ENCODE measurements at regions not wholly inside any gene's neighbourhood (a gene's known extent, or its start where the extent isn't known, plus 50 kb on each side); places are given as distances from the start of the nearest gene placed in this dataset.

DNA sequence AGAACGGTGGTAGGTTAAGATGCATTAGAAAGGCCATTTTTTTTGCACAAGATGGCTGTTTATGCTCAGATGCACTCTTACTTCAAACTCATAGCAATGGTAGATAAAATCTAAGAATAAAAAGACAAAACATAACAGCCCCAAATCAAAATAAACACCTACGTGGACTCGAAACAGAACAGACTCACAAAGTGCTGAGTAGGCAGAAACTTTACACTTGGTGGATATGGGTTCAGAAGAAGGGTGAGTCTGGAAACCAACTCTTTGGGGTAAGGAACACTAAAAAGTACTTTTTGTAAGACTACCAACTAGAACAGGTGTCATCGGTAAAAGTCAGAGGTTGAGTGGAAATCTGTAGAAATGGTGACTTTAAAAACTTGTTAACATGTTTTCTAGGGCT, 468.2 kb downstream of the OTOL1 start:
- TF ChIP-seq TCF12 (IDR thresholded peaks at IDR 0.05; ENCODE audit: low read depth) (no peak), CEBPB (IDR thresholded peaks at IDR 0.05) (no peak), TAF1 (IDR thresholded peaks at IDR 0.05; ENCODE audit: low read depth) (no peak), CREB1 (IDR thresholded peaks at IDR 0.05; ENCODE audit: low read depth) (no peak), NFIC (IDR thresholded peaks at IDR 0.05) (no peak), TEAD4 (IDR thresholded peaks at IDR 0.05) (no peak)
- TF ChIP-seq, protein P1, sequence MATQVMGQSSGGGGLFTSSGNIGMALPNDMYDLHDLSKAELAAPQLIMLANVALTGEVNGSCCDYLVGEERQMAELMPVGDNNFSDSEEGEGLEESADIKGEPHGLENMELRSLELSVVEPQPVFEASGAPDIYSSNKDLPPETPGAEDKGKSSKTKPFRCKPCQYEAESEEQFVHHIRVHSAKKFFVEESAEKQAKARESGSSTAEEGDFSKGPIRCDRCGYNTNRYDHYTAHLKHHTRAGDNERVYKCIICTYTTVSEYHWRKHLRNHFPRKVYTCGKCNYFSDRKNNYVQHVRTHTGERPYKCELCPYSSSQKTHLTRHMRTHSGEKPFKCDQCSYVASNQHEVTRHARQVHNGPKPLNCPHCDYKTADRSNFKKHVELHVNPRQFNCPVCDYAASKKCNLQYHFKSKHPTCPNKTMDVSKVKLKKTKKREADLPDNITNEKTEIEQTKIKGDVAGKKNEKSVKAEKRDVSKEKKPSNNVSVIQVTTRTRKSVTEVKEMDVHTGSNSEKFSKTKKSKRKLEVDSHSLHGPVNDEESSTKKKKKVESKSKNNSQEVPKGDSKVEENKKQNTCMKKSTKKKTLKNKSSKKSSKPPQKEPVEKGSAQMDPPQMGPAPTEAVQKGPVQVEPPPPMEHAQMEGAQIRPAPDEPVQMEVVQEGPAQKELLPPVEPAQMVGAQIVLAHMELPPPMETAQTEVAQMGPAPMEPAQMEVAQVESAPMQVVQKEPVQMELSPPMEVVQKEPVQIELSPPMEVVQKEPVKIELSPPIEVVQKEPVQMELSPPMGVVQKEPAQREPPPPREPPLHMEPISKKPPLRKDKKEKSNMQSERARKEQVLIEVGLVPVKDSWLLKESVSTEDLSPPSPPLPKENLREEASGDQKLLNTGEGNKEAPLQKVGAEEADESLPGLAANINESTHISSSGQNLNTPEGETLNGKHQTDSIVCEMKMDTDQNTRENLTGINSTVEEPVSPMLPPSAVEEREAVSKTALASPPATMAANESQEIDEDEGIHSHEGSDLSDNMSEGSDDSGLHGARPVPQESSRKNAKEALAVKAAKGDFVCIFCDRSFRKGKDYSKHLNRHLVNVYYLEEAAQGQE (IDR thresholded peaks at IDR 0.05; ENCODE audit: low read depth): no peak

DNA sequence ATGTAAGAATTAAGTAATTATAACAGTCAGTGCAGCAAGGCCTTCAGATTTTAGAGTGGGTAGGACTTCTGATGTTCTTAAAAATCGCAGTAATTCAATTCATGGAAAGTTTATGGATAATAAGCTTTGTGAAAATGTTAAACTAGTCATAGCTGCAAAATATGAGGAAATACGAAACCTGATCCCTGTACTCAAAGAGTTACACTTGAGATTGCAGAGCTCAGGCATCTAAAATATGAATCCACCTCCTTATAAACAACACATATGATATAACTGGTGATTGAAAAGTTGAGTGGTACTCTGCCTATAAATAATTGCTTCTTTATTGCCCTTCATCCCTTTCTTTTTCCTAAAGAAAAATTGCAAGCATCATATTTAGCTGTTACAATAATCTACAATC, 473.3 kb downstream of the OTOL1 start:
- TF ChIP-seq, protein P2, sequence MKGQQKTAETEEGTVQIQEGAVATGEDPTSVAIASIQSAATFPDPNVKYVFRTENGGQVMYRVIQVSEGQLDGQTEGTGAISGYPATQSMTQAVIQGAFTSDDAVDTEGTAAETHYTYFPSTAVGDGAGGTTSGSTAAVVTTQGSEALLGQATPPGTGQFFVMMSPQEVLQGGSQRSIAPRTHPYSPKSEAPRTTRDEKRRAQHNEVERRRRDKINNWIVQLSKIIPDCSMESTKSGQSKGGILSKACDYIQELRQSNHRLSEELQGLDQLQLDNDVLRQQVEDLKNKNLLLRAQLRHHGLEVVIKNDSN (IDR thresholded peaks at IDR 0.05): no peak
- TF ChIP-seq EP300 (IDR thresholded peaks at IDR 0.05; ENCODE audit: borderline replicate concordance): no peak
- no peak for TF ChIP-seq NFIC (IDR thresholded peaks at IDR 0.05)
- no peak for TF ChIP-seq FOXM1 (IDR thresholded peaks at IDR 0.05; ENCODE audit: borderline replicate concordance, low read depth)

DNA sequence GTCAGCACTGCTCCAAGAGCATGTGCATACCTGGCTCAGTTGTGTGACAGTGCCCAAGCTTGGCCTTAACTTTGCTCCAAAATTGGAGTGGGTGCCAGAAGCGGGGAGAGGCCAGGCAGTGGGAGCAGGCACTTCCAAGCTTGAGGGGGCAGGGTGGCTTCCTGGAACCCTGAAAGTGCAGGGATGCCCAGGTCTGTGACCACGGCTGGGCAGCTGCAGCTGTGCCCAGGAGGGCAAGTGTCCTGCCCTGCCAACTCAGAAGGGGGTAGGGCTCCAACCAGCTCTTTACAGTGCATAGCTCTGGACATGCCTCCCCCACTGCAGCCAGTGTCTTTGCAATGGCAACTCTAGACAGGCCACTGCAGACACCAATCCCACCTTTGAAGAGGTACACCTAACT, 478.6 kb downstream of the OTOL1 start:
- TF ChIP-seq RAD21 (IDR thresholded peaks at IDR 0.05; ENCODE audit: low read depth): no peak
- no peak for TF ChIP-seq NFIC (IDR thresholded peaks at IDR 0.05)
- TF ChIP-seq ZBTB7A (IDR thresholded peaks at IDR 0.05; ENCODE audit: low read depth): no peak
- no peak for TF ChIP-seq TAF1 (IDR thresholded peaks at IDR 0.05; ENCODE audit: low read depth)
- no peak for TF ChIP-seq CEBPB (IDR thresholded peaks at IDR 0.05)
- TF ChIP-seq, protein P1 (IDR thresholded peaks at IDR 0.05; ENCODE audit: low read depth): no peak

DNA sequence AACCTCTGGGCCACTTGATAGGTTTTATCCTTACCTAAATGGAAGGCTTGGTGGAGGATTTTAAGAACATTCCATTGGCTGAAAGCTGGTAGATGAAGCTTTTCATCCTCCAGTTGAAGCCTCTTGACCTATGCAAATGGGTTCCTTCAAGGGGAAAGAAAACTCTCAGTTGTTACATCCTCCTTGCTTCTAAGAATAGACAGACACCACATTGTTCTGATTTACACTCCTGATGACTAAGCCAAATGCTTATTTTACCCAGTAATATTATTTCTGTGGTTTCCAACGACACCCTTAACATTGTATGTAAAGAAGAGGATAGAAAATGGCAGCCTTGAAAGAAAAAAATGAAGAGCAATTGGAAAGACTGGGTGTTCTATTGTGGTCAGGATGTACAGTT, 480.5 kb downstream of the OTOL1 start:
- no peak for TF ChIP-seq ZBTB7A (IDR thresholded peaks at IDR 0.05; ENCODE audit: low read depth)
- no peak for TF ChIP-seq EGR1 (IDR thresholded peaks at IDR 0.05)
- no peak for TF ChIP-seq CREB1 (IDR thresholded peaks at IDR 0.05; ENCODE audit: low read depth)
- TF ChIP-seq TEAD4 (IDR thresholded peaks at IDR 0.05): no peak
- no peak for TF ChIP-seq YY1 (IDR thresholded peaks at IDR 0.05; ENCODE audit: low read depth)
- no peak for TF ChIP-seq FOXM1 (IDR thresholded peaks at IDR 0.05; ENCODE audit: borderline replicate concordance, low read depth)
- no peak for TF ChIP-seq CEBPB (IDR thresholded peaks at IDR 0.05)
- TF ChIP-seq, protein P3, sequence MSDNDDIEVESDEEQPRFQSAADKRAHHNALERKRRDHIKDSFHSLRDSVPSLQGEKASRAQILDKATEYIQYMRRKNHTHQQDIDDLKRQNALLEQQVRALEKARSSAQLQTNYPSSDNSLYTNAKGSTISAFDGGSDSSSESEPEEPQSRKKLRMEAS (IDR thresholded peaks at IDR 0.05): no peak
- TF ChIP-seq RAD21 (IDR thresholded peaks at IDR 0.05; ENCODE audit: low read depth): no peak
- TF ChIP-seq NFIC (IDR thresholded peaks at IDR 0.05): no peak
- no peak for TF ChIP-seq TAF1 (IDR thresholded peaks at IDR 0.05; ENCODE audit: low read depth)
- TF ChIP-seq, protein P1 (IDR thresholded peaks at IDR 0.05; ENCODE audit: low read depth): no peak
- TF ChIP-seq TCF12 (IDR thresholded peaks at IDR 0.05; ENCODE audit: low read depth): no peak
- TF ChIP-seq EP300 (IDR thresholded peaks at IDR 0.05; ENCODE audit: borderline replicate concordance): no peak
- TF ChIP-seq, protein P2 (IDR thresholded peaks at IDR 0.05): no peak

DNA sequence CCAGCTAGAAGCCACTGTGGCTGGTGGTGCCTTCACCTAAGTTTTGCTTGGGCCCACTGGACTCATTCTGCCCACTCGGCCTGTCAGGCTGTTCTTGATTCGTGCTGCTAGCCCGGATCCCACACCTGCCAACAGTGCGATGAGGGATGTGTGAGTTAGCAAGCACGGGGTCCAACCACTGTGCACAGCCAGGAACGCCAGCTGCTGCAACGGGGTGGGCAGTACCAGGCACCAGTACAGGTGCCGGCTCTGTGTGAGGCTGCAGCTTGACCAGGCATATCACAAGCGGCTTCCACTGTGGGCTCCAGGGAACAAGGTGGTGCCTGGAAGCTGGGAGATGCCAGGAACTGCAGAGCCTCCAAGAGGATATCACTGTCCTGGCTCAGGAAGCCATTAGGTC, 481.2 kb downstream of the OTOL1 start:
- TF ChIP-seq, protein P2 (IDR thresholded peaks at IDR 0.05): no peak
- no peak for TF ChIP-seq TCF12 (IDR thresholded peaks at IDR 0.05; ENCODE audit: low read depth)
- TF ChIP-seq FOXM1 (IDR thresholded peaks at IDR 0.05; ENCODE audit: borderline replicate concordance, low read depth): no peak
- no peak for TF ChIP-seq TEAD4 (IDR thresholded peaks at IDR 0.05)
- no peak for TF ChIP-seq NFIC (IDR thresholded peaks at IDR 0.05)
- TF ChIP-seq ZBTB7A (IDR thresholded peaks at IDR 0.05; ENCODE audit: low read depth): no peak
- TF ChIP-seq, protein P3 (IDR thresholded peaks at IDR 0.05): no peak
- TF ChIP-seq YY1 (IDR thresholded peaks at IDR 0.05; ENCODE audit: low read depth): no peak
- no peak for TF ChIP-seq TAF1 (IDR thresholded peaks at IDR 0.05; ENCODE audit: low read depth)
- no peak for TF ChIP-seq EGR1 (IDR thresholded peaks at IDR 0.05)
- TF ChIP-seq CREB1 (IDR thresholded peaks at IDR 0.05; ENCODE audit: low read depth): no peak
- no peak for TF ChIP-seq EP300 (IDR thresholded peaks at IDR 0.05; ENCODE audit: borderline replicate concordance)
- TF ChIP-seq CEBPB (IDR thresholded peaks at IDR 0.05): no peak
- TF ChIP-seq, protein P1 (IDR thresholded peaks at IDR 0.05; ENCODE audit: low read depth): no peak
- TF ChIP-seq RAD21 (IDR thresholded peaks at IDR 0.05; ENCODE audit: low read depth): no peak
